GM12878 (cell line): ENCODE measurements at regions not wholly inside any gene's neighbourhood (a gene's known extent, or its start where the extent isn't known, plus 50 kb on each side); places are given as distances from the start of the nearest gene placed in this dataset.

Experiments
- ATAC-seq: fragments of 200-7000 bp; cut with Tn5 transposase; 3 replicates; pipeline ENCODE4 v1.9.1; 2020; ENCODE audit warnings: mild to moderate bottlenecking, moderate library complexity
- BruUV-seq: library from RNA; stranded (reverse); fragments of 400-500 nt; replicated peaks from 2 replicates; lab custom pipeline; 2021; lab: Mats Ljungman, UMichigan
- CTCF ChIA-PET: fragments of 300-600 bp; sonication (Branson Sonifier 250); formaldehyde crosslinking; extraction: SDS; loops from one replicate; lab custom pipeline; 2021; ENCODE audit warnings: inconsistent platforms; lab: Yijun Ruan, JAX
- POLR2A ChIA-PET: fragments of 350-600 bp; formaldehyde crosslinking; extraction: SDS; loops from one replicate; lab custom pipeline; 2021; ENCODE audit warnings: inconsistent platforms; lab: Charles Lee
- RAD21 ChIA-PET: fragments of 300-600 bp; sonication (Branson Sonifier 250); formaldehyde crosslinking; loops from one replicate; lab custom pipeline; 2023; ENCODE audit warnings: antibody characterized with exemption; ENCODE audit not compliant: unreplicated experiment; lab: Charles Lee
- SMC1A ChIA-PET: fragments of 300-600 bp; sonication (Branson Sonifier 250); formaldehyde crosslinking; loops from one replicate; lab custom pipeline; 2023; ENCODE audit not compliant: unreplicated experiment, uncharacterized antibody; lab: Charles Lee
- DNase-seq: peaks from one replicate; pipeline ENCODE4 v3.0.0-alpha.2; 2011; ENCODE audit warnings: low read depth, low spot score
- FAIRE-seq: peaks from 3 replicates; lab custom pipeline; 2011; peaks lifted over from hg19 to GRCh38; lab: Jason Lieb, UNC
- H2AFZ ChIP-seq: 2 replicates; pipeline ENCODE4 v1.6.0; 2011; ENCODE audit warnings: low read depth, low read length, control low read depth; ENCODE audit not compliant: control insufficient read depth
- H3K27ac ChIP-seq: 2 replicates; pipeline ENCODE4 v1.5.1; 2011; ENCODE audit warnings: control low read depth; ENCODE audit not compliant: control insufficient read depth, insufficient read depth
- H3K27me3 ChIP-seq, 2 experiments: replicated peaks in 1 of 2; 2 replicates each; pipeline versions ENCODE4 v1.6.0 to v1.6.1; 2011; ENCODE audit warnings: low read length in 1 of 2; ENCODE audit not compliant: control insufficient read depth in 2 of 2, insufficient read depth in 2 of 2
- H3K36me3 ChIP-seq, 2 experiments: 2 replicates each; pipeline ENCODE4 v1.5.1; 2011; ENCODE audit warnings: low read length in 1 of 2; ENCODE audit not compliant: control insufficient read depth in 2 of 2, insufficient read depth in 2 of 2
- H3K4me1 ChIP-seq: 2 replicates; pipeline ENCODE4 v1.6.1; 2011; ENCODE audit warnings: mild to moderate bottlenecking, low read length, moderate library complexity, mixed read lengths; ENCODE audit not compliant: control insufficient read depth, insufficient read depth
- H3K4me2 ChIP-seq: 2 replicates; pipeline ENCODE4 v1.6.0; 2011; ENCODE audit warnings: control low read depth; ENCODE audit not compliant: control insufficient read depth, insufficient read depth
- H3K4me3 ChIP-seq: fragments of 200-600 bp; sonication (generic); 2 replicates; pipeline ENCODE4 v1.5.1; 2016
- H3K79me2 ChIP-seq: 2 replicates; pipeline ENCODE4 v1.6.0; 2011; ENCODE audit warnings: low read length; ENCODE audit not compliant: control insufficient read depth, insufficient read depth
- H3K9ac ChIP-seq: 2 replicates; pipeline ENCODE4 v1.8.0; 2011; ENCODE audit warnings: low read length, control low read depth, mixed read lengths; ENCODE audit not compliant: control insufficient read depth, insufficient read depth
- H3K9me3 ChIP-seq: replicated peaks from 3 replicates; pipeline ENCODE4 v1.5.1; 2011; ENCODE audit warnings: mild to moderate bottlenecking, low read length; ENCODE audit not compliant: control insufficient read depth, insufficient read depth
- H4K20me1 ChIP-seq: 2 replicates; pipeline ENCODE4 v1.6.0; 2011; ENCODE audit not compliant: control insufficient read depth, insufficient read depth
- ASH2L ChIP-seq: fragments of 300-600, 200-600 bp; sonication (generic); IDR thresholded peaks from 2 replicates; pipeline ENCODE4 v1.6.1; 2017; ENCODE audit warnings: low read depth, mild to moderate bottlenecking, borderline replicate concordance
- CBFB ChIP-seq: IDR thresholded peaks from 2 replicates; pipeline ENCODE4 v1.6.1; 2016; ENCODE audit warnings: antibody characterized with exemption, low read depth
- ESRRA ChIP-seq: IDR thresholded peaks from 2 replicates; pipeline ENCODE4 v1.6.1; 2012; ENCODE audit warnings: mild to moderate bottlenecking, low read length, improper control_type of control experiment
- FOS ChIP-seq: IDR thresholded peaks from 3 replicates; pipeline ENCODE4 v1.6.1; 2011; ENCODE audit warnings: borderline replicate concordance; ENCODE audit not compliant: insufficient read length; ENCODE audit errors: extremely low read depth
- GABPA ChIP-seq: IDR thresholded peaks from 2 replicates; pipeline ENCODE4 v1.6.1; 2014; ENCODE audit warnings: antibody characterized with exemption, low read depth, mild to moderate bottlenecking, inconsistent platforms
- HCFC1 ChIP-seq: fragments of 150-350 bp; IDR thresholded peaks from 2 replicates; pipeline ENCODE4 v1.6.1; 2014; ENCODE audit warnings: low read length
- NR2C1 ChIP-seq: fragments of 450-650 bp; IDR thresholded peaks from 2 replicates; pipeline ENCODE4 v1.6.1; 2017; ENCODE audit warnings: antibody characterized with exemption, mild to moderate bottlenecking, moderate library complexity
- PAX5 ChIP-seq: IDR thresholded peaks from 2 replicates; pipeline ENCODE4 v1.6.1; 2011; ENCODE audit warnings: low read depth, low read length, borderline replicate concordance
- RCOR1 ChIP-seq: conservative IDR thresholded peaks from 2 replicates; pipeline ENCODE4 v1.6.1; 2012; ENCODE audit warnings: low read depth, low read length, improper control_type of control experiment
- TAF1 ChIP-seq: IDR thresholded peaks from 2 replicates; pipeline ENCODE4 v1.6.1; 2011; ENCODE audit warnings: mild to moderate bottlenecking, low read depth, low read length, borderline replicate concordance
- YBX1 ChIP-seq: fragments of 450-650 bp; IDR thresholded peaks from 2 replicates; pipeline ENCODE4 v1.6.1; 2016; ENCODE audit warnings: antibody characterized with exemption
- YY1 ChIP-seq: IDR thresholded peaks from 2 replicates; pipeline ENCODE4 v1.6.1; 2011; ENCODE audit warnings: low read depth, mild to moderate bottlenecking, low read length
- ZNF24 ChIP-seq: fragments of 450-650 bp; IDR thresholded peaks from 2 replicates; pipeline ENCODE4 v1.6.1; 2017; ENCODE audit warnings: antibody characterized with exemption, mild to moderate bottlenecking
- WGBS: methylation state at CpG from one replicate; pipeline ENCODE4 v1.1.6; 2016; ENCODE audit warnings: low lambda C conversion rate; ENCODE audit not compliant: insufficient replicate concordance, insufficient coverage; ENCODE audit errors: missing lambda C conversion rate; 5-methylcytosine and 5-hydroxymethylcytosine counted together
- in situ Hi-C: fragments of 300-500 bp; cut with MboI; formaldehyde crosslinking; loops from 9 replicates; pipeline ENCODE4 v1.14.3; 2018; ENCODE audit warnings: mixed read lengths
- intact Hi-C: fragments of 100-400 bp; cut with micrococcal nuclease; formaldehyde crosslinking; loops from one replicate; pipeline ENCODE4 v1.14.2; 2022; ENCODE audit not compliant: unreplicated experiment
- TF ChIP-seq, protein P1 (sequence below): fragments of 450-650 bp; IDR thresholded peaks from 2 replicates; pipeline ENCODE4 v1.6.1; 2017; ENCODE audit warnings: mild to moderate bottlenecking, moderate library complexity
- TF ChIP-seq, protein P2 (sequence below): fragments of 450-650 bp; conservative IDR thresholded peaks from 2 replicates; pipeline ENCODE4 v1.6.1; 2017; ENCODE audit warnings: mild to moderate bottlenecking, moderate library complexity
- TF ChIP-seq, protein P3 (sequence below): IDR thresholded peaks from 2 replicates; pipeline ENCODE4 v1.6.1; 2011; ENCODE audit warnings: low read depth, low read length, improper control_type of control experiment, borderline replicate concordance
- TF ChIP-seq, protein P4 (sequence below): IDR thresholded peaks from 2 replicates; pipeline ENCODE4 v1.6.1; 2012; ENCODE audit warnings: low read depth, low read length, improper control_type of control experiment

DNA sequence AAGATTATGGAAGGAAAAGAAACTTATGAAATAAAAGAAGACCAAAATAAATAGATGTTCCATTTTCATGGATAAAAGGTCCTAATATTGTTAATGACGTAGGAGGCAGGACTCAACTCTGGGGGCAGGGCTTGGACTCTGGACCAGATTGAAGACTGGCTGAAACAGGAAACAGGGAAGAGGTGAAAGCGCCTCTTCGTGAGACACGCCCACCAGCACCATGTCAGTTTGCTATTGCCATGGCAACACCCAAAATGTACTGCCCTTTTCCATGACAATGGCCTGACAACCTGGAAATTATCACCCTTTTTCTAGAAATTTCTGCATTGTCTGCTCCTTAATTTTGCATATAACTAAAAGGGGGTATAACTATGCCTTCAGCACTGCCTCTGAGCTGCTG, 1522.2 kb downstream of the TBC1D22A start:
- ChIA-PET RAD21 (no interaction called here), CTCF (no interaction called here), SMC1A (no interaction called here), POLR2A (no interaction called here)
- no peaks in the 10 kb centered on the region for H3K79me2 ChIP-seq
- no peak overlapping the region for H3K27ac ChIP-seq
- no peak for FAIRE-seq
- WGBS, result 46% methylated on average over 4 of the region's 4 CpGs
- no peaks in the 10 kb centered on the region for H3K36me3 ChIP-seq
- no peaks in the 10 kb centered on the region for H4K20me1 ChIP-seq
- no peak for DNase-seq
- no peak for ATAC-seq
- H3K4me3 ChIP-seq, result no peak overlapping the region
- intact Hi-C loops (no loop called here), in situ Hi-C loops (no loop called here)
- no peaks in the 10 kb centered on the region for H3K4me1 ChIP-seq
- BruUV-seq, result no TSS peak
- no peak overlapping the region for H3K9ac ChIP-seq
- H2AFZ ChIP-seq, result no peak overlapping the region
- TF ChIP-seq ESRRA (no peak), ZNF24 (no peak), HCFC1 (no peak), RCOR1 (no peak), TAF1 (no peak), FOS (no peak), YY1 (no peak), CBFB (no peak), NR2C1 (no peak), PAX5 (no peak), YBX1 (no peak), ASH2L (no peak), GABPA (no peak)
- TF ChIP-seq, protein P1, sequence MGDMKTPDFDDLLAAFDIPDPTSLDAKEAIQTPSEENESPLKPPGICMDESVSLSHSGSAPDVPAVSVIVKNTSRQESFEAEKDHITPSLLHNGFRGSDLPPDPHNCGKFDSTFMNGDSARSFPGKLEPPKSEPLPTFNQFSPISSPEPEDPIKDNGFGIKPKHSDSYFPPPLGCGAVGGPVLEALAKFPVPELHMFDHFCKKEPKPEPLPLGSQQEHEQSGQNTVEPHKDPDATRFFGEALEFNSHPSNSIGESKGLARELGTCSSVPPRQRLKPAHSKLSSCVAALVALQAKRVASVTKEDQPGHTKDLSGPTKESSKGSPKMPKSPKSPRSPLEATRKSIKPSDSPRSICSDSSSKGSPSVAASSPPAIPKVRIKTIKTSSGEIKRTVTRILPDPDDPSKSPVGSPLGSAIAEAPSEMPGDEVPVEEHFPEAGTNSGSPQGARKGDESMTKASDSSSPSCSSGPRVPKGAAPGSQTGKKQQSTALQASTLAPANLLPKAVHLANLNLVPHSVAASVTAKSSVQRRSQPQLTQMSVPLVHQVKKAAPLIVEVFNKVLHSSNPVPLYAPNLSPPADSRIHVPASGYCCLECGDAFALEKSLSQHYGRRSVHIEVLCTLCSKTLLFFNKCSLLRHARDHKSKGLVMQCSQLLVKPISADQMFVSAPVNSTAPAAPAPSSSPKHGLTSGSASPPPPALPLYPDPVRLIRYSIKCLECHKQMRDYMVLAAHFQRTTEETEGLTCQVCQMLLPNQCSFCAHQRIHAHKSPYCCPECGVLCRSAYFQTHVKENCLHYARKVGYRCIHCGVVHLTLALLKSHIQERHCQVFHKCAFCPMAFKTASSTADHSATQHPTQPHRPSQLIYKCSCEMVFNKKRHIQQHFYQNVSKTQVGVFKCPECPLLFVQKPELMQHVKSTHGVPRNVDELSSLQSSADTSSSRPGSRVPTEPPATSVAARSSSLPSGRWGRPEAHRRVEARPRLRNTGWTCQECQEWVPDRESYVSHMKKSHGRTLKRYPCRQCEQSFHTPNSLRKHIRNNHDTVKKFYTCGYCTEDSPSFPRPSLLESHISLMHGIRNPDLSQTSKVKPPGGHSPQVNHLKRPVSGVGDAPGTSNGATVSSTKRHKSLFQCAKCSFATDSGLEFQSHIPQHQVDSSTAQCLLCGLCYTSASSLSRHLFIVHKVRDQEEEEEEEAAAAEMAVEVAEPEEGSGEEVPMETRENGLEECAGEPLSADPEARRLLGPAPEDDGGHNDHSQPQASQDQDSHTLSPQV, result no peak
- TF ChIP-seq, protein P2, sequence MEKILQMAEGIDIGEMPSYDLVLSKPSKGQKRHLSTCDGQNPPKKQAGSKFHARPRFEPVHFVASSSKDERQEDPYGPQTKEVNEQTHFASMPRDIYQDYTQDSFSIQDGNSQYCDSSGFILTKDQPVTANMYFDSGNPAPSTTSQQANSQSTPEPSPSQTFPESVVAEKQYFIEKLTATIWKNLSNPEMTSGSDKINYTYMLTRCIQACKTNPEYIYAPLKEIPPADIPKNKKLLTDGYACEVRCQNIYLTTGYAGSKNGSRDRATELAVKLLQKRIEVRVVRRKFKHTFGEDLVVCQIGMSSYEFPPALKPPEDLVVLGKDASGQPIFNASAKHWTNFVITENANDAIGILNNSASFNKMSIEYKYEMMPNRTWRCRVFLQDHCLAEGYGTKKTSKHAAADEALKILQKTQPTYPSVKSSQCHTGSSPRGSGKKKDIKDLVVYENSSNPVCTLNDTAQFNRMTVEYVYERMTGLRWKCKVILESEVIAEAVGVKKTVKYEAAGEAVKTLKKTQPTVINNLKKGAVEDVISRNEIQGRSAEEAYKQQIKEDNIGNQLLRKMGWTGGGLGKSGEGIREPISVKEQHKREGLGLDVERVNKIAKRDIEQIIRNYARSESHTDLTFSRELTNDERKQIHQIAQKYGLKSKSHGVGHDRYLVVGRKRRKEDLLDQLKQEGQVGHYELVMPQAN, result no peak
- TF ChIP-seq, protein P3, sequence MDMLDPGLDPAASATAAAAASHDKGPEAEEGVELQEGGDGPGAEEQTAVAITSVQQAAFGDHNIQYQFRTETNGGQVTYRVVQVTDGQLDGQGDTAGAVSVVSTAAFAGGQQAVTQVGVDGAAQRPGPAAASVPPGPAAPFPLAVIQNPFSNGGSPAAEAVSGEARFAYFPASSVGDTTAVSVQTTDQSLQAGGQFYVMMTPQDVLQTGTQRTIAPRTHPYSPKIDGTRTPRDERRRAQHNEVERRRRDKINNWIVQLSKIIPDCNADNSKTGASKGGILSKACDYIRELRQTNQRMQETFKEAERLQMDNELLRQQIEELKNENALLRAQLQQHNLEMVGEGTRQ, result no peak
- TF ChIP-seq, protein P4, sequence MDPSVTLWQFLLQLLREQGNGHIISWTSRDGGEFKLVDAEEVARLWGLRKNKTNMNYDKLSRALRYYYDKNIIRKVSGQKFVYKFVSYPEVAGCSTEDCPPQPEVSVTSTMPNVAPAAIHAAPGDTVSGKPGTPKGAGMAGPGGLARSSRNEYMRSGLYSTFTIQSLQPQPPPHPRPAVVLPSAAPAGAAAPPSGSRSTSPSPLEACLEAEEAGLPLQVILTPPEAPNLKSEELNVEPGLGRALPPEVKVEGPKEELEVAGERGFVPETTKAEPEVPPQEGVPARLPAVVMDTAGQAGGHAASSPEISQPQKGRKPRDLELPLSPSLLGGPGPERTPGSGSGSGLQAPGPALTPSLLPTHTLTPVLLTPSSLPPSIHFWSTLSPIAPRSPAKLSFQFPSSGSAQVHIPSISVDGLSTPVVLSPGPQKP, result no peak
- H3K4me2 ChIP-seq, result no peak overlapping the region
- no peaks in the 10 kb centered on the region for H3K9me3 ChIP-seq
- no peaks in the 10 kb centered on the region for H3K27me3 ChIP-seq
